Ammon's horn (tissue), 1 donor: ENCODE measurements at regions not wholly inside any gene's neighbourhood (a gene's known extent, or its start where the extent isn't known, plus 50 kb on each side); places are given as distances from the start of the nearest gene placed in this dataset.
"Not testable (repeated sequence)": the region's sequence is repeated elsewhere in the genome, so short reads cannot be mapped to it uniquely, and the experiment has no call there.

Experiments used
- DNase-seq: peaks from one replicate; pipeline ENCODE4 v3.0.0-alpha.2; 2016; ENCODE audit warnings: low spot score

DNA sequence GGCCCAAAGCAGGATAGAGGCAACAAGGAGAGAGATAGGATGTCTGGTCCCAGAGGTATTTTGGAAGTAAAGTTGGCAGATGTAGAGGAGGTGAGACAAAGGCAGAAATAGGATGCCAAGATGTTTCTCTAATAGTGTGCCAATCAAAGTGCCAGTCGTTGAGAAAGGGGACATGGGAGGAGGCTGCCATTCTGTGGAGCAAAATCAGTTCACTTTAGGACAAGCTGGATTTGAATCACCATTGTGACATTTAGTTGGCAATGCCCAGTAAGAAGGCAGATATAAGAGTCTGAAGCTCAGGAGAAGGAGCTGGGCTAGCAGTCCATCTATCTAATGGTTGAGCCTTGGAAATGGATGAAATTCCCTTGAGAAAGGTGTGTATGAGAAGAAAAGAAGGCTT lies 53.8 kb downstream of the ADRB2 start:
- DNase-seq = no peak

DNA sequence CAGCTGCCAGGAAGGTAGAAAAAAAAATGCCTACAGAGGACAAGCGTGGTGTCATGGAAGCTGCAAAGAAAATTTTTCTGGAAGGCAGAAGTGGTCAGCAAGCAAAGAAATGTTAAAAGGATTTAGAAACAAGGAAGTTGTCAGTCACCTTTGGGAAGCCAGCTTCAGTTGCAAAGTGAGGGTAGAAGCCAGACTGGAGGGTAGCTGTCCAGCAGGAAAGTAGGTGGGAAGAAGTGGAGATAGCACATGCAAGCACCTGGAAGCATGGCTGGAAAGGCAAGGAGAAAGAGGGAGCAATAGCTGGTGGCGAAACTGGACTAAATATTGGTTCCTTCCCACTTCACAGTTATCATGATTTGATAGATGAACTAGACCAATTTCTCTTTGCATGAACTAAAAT lies 54.3 kb downstream of the ADRB2 start:
- no peak for DNase-seq

DNA sequence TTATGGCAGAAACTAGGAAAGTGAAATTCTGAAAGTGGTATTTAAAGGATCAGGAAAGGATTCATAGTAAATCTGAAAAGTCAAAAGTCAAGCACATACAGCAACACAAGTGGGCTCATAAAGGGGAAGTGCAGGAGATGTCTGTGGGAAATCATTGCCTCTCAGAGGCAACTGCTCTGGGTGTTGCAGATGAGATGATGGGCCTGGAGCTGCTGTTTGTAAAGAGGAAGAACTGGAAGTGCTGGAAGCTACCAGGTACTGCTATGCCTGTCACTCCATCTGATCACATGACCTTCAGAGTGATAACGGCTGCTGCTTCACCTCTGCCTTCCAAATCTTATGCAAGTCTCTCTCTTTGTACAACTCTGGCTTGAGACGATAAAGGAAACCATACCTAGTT lies 55.9 kb downstream of the ADRB2 start:
- DNase-seq = no peak

DNA sequence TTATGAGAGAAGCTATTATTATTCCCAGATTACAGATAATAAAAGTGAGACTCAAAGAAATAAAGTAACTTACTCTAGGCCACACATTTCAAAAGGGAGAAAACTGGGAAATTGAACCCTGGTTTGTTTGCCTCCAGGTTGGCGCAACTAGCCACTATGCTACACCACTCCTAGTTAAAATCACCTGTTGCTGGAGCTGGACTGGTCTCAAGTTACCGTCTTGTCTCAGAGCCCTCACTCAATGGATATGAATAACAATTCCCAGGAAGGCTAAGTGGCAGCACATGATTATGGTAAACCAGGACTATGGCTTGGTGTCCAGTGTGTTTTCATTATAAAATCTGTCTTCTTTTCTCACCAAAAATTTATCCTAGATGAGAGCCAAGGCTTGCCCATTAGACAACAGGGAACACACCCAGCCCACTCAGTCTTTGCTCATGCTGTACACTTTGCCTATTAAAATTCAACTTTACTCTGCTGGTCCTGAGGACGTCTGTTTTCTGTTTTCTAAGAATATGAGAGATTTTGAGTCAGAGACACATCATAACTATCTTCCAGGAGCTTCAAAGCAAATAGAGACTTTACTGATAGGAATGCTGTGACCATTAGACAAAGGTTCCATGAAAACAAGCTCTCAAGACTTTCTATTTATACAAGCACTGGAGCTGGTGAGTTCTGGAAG lies 58.1 kb downstream of the ADRB2 start:
- no peak for DNase-seq

DNA sequence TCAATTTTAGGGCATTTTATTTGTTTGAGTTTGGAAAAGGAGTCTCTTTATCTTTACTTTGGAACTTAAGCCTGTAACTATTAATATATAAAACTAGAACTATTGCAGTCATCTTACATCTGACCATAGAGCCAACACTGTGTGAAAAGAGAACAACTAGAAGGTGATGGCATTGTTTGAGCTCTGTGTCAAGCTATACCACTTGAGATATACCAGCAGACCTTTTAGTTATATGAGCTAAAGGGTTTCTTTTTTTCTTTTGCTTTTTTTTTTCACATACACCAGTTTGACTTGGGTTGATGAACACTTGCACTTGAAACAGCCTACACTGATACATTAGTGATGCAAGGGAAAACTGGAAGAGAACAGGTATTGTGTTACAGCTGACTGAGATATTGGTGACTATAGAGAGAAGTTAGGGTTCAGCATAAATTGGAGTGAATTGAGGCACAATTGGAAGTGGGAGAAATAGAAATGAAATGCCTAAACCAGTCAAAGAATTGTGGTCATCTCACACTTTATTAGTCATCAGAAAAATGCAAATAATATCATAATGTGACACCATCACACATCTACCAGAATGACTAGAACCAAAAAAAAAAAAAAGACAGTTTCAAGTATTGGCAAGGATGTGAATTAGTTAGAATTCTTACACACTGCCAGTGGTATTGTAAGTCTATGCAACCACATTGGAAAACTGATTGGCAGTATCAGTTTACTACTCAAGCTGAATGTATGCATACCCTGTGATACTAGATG lies 60.9 kb downstream of the ADRB2 start:
- DNase-seq = no peak

DNA sequence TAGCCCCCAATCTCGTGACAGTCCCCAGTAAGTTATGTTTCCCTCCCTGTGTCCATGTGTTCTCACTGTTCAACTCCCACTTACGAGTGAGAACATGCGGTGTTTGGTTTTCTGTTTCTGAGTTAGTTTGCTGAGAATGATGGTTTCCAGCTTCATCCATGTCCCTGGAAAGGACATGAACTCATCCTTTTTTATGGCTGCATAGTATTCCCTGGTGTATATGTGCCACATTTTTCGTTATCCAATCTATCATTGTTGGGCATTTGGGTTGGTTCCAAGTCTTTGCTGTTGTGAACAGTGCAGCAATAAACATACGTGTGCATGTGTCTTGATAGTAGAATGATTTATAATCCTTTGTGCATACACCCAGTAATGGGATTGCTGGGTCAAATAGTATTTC lies 63.5 kb downstream of the ADRB2 start:
- DNase-seq = not testable (repeated sequence)

DNA sequence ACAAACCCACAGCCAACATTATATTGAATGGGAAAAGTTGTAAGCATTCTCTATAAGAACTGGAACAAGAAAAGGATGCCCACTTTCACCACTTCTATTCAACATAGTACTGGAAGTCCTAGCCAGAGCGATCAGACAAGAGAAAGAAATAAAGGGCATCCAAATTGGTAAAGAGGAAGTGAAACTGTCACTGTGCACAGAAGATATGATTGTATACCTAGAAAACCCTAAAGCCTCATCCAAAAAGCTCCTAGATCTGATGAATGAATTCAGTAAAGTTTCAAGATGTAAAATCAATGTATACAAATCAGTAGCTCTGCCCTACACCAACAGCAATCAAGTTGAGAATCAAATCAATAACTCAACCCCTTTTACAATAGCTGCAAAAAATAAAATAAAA lies 69.0 kb downstream of the ADRB2 start:
- not testable (repeated sequence) for DNase-seq

DNA sequence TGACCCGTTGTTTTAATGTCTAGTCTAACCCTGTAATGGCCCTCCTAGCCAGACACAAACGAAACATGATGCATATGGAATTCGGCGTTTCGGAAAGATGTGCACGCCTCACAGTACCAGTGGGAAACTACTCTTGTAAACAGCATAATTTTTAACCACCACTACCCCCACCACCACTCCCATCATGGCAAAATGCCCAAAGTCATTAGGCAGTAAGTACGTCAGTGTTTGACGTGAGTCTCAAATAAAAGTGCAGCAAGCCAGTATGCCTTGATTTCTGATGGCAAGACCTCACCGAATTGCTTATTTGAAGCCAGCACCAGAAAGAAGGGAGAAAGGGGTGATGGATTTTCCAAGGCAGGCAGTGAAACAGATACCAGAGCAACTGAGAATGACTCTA lies 71.4 kb downstream of the ADRB2 start:
- no peak for DNase-seq

DNA sequence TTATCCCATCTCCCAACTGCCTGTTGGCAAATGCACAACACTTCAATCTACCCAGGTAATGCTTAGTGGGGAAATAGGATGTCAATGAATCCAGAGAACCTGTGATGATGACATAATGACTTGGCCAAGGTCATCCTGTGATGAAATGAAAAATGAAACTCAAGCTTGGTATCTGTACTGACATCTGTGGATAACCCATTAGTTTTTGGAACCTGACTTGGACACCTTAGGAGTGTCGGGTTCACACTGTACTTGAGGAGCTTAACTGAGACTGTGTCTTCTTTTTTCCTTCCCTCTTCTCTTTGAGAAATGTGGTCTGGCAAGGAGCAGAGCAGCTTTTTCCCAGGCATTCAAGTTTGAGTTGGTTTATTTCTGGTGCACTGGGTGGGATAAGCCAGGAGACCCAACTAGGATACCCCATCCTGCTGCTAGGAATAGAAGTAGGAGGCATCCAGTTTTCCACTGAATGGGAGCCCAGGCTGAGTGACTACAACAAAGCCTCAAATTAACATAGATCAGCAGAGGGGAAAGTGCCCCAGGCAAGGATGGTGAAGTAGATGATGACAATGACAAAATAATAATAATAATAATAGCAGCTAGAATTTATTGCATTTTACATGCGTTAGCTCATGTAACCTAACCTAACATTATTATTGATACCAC lies 72.1 kb downstream of the ADRB2 start:
- no peak for DNase-seq

DNA sequence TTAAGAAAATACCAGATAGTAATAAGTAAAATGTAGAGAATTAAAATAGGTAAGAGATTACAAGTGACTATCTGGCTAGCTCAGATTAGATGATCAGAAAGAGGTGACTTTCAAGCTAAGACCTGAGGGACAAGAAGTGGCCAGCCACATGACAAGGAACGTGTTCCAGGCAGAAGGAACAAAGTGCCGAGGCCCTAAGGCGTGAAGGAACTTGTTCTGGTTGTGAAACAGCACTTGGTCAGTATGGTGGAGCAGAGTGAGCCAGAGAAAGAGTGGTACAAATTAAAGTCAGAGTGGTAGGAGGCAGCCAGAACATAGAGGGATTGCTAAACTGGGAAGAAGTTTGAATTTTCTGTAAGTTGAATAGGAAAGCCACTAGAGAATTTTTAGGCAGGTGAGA lies 73.6 kb downstream of the ADRB2 start:
- no peak for DNase-seq

DNA sequence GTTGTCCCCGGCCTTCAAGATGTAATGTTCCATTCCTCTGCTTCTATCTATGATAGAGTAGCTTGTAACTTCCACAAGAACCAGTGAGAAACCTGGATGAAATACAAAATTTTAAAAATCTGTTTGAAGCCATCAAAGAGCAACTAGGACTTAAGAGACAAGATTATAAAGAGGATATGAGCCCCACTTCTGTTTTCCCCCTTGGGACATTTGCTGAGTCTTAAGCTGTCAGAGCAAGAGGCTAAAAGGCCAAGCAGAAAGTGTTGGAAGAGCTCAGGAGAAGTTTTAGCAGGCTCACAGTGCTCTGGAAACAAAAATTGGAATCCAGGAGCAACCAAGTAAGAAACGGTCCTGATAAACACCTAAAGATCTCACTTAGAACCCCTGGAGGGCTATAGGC lies 76.1 kb downstream of the ADRB2 start:
- DNase-seq = no peak

DNA sequence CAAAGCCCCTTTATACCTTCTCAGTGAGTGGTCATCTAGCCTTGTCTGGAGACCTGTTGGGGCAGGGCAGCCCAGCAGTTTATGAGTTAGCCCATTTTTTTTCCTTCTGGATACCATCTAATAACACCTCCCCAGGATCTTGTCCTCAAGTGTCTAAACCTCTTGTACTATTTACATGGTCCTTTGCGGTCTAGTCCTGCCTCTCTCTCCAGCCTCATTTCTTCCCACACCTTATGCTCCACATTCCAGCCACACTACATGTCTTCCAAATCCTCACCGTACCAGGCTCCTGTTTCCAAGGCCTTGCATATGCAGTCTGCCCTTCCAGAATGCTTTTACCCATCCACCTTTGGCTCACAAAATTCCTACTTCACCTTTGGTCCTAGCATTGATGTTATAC lies 77.2 kb downstream of the ADRB2 start:
- DNase-seq = no peak

DNA sequence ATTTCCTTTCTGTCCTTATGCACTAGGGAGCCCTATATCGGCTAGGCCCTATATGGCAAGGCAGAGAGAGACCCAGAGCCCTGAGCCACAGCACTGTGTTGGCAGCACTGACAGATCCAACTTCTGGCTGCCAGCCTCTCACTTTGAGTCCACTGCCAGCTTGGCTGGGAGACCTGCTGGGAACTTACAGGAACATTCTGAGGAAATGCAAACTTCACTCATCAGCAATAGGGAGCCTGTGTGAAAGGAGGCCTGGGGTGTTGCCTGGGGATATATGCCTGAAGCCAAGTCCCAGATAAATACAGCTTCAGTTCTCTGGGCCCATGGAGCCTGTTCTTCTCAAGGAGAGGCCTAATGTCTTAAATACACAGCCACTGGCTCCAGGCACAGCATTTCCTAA lies 78.0 kb downstream of the ADRB2 start:
- DNase-seq = peak; percentile 75

DNA sequence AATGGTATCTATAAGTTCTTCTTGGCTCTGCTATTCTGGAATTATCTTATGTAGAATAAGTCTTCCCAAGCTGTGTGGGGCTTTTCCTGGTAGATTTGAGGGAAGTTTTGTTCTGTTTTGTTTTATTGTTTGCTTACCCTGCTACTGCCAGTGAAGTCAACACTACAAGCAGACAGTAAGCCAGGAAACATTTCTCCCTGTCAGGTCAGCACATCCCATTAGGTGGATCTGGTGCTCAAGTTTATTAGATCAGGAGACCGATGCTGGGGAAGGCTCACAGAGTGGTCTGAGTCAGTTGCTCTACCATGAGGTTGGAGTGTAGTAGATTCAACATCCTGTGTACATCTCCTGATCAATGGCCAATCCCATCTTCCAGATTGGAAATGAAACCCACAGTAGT lies 79.1 kb downstream of the ADRB2 start:
- DNase-seq = no peak

DNA sequence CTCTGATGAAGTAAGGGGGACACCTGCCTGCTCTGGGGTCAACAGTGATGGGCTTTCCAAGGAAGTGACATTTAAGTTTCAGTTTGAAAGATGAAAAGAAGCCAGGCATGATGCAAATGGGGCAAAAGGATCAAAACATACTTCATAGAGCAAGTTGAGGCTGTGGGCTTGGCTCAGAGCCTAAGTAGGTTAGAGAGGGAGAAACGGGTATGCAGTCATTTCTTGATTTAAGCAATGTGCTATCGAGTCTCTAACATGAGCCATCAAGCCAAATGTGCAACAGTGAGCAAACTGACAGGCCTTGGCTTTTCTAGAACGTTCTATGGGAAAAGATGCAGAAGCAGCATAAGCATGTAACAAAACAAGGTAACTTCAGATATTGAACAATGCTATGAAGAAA lies 80.6 kb downstream of the ADRB2 start:
- DNase-seq = no peak

DNA sequence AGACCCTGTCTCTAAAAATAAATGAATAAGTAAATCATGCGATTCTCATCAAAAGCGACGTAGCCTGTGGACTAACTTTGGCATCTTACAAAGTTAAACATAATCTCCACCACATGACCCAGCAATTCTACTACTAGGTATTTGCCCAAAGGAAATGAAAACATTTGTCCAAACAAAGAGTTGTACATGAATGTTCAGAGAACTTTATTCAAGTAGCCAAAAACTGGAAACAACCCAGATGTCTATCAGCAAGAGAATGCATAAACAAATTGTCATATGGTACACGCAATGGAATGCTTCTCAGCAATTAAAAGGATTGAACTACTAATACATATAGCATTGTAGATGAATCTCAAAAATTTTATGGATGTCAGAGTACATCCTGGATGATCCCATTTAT lies 82.6 kb downstream of the ADRB2 start:
- no peak for DNase-seq

DNA sequence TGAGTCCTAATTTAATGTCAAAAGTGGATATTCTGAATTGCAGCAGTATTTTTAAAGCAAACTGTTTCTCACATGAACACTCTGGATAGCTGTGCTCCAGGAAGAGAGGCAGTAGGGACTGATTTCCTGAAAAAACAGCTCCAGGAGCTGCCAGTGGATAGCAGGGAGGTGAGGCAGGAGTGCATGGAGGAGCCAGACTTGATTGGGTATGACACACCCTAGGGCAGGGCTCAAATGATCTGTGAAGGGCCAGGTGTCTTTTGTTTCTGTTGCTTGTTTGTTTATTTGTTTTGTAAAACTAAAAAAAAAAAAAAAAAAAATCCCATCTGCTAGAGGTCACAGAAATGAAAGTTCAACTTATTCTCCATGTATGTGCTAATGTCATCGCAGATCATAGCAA lies 83.4 kb downstream of the ADRB2 start:
- no peak for DNase-seq

DNA sequence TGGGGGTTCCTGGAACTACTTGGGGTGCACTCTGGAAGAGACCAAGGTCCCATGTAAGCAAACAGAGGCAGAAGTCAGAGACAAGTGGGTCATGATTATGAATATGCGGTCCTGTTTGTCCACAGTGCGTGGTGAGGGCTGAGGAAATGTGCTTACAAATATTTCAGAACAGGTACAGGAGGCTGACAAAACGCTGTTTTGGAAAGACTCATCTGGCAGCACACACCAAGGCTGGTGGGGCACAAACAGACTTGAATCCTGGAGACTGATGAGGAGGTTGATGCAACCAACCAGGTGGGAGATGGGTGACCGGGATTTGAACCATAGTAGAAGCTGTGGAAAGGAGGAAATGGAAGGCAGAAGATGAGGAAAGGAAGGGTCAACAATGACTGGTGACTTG lies 83.8 kb downstream of the ADRB2 start:
- DNase-seq = no peak

DNA sequence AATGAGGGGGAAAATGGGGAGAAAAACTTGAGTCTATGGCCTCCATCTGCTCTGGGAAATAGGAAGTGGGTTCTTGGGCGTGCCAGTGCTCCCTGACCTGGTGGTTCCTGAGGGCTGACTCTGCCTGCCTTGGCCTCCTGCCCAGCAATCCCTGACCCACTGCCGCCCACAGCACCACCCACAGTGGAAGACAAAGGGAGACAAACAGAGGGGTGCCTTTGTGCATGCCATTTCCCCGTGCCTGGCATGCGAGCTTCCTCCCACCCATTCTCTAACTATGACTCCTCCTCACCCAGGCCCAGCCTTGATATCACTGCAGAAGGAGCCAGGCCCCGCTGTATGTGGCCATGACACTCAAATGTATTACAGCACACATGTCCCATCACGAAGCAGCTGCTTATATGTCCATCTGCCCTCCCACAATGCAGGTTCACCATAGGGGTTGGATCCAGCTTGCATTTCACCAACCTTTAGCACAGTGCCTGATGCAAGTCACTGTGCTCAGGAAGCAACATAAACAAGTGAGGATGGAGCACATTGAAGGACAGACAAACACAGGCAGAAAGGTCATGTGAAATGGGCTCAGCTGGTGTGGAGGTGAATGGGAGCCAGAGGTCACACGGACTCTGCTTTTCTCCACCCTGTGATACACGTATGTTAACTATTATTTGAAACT lies 84.4 kb downstream of the ADRB2 start:
- no peak for DNase-seq

DNA sequence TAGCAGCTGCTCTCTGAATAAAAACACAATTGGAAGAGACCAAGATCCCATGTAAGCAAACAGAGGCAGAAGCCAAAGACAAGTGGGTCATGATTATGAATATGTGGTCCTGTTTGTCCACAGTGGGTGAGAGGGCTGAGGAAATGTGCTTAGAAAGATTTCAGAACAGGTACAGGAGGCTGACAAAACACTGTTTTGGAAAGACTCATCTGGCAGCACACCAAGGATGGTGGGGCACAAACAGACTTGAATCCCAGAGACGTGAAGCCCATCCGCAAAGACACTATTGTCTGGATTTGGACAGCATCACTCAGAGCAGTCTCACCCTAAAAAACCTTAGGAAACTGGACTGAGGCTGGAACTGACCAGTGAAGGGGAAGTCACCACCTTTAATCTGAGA lies 85.0 kb downstream of the ADRB2 start:
- no peak for DNase-seq

DNA sequence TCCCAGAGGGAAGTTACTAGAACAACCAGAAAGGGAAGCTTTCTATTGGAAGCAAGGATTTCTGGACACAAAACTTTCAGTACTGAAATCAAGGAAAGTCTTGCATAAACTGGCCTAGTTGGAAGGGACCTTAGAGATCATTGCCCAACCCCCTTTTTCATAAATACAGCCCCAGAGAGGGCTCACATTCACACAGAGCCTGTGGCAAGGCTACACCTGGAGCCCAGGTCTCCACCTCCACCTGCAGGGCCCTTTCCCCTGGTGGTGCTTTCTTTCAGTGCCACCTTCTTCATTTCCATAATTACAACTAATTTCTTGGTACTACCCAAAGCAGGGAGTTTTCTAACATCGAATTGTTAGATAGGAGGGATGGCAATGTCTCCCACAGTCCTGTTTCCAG lies 85.7 kb downstream of the ADRB2 start:
- no peak for DNase-seq

DNA sequence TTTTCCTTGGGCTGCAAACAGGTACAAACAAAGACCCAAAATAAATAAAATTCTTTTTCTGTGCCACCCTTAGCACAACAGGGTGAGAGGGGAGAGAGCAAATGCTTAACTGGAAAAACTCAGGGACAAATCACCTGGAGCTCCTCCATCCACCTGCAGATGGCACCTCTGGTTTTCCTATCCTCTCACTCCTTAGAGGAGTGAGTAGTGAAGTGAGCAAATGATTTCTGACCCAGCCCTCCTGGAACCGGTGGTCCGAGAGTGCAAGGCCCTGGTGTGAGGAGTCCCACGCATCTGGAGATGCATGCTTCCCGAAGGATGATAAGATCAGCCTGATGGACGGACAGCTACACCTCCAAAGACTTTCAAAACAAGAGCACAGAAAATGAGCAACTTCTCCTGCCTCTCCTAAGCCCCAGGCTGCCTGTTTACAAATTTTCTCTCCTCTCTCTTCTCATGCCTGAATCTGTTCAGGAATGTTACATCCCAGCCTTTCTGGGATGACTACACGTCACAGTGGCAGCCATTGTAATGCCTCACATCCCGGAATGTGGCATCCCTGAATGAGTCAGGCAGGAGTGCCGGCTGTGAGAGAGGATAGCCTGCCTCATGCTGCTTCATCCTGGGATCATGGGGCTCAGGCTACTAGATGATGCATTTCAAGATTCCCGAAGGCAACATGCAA lies 86.4 kb downstream of the ADRB2 start:
- DNase-seq = no peak
